Endothelial cell of umbilical vein (primary cell): ENCODE measurements at regions not wholly inside any gene's neighbourhood (a gene's known extent, or its start where the extent isn't known, plus 50 kb on each side); places are given as distances from the start of the nearest gene placed in this dataset.

ENCODE experiments used
- BruUV-seq: library from RNA; stranded (reverse); fragments of 400-500 nt; replicated peaks from 2 replicates; lab custom pipeline; 2021; lab: Mats Ljungman, UMichigan
- CTCF ChIA-PET: fragments of 300-600, 350-600 bp; sonication (Branson Sonifier 250); formaldehyde crosslinking; loops from one replicate; lab custom pipeline; 2021; ENCODE audit warnings: antibody characterized with exemption, inconsistent platforms; lab: Charles Lee
- POLR2A ChIA-PET: fragments of 300-600, 350-600 bp; sonication (Branson Sonifier 250); formaldehyde crosslinking; loops from one replicate; lab custom pipeline; 2021; ENCODE audit warnings: antibody characterized with exemption, inconsistent platforms; lab: Charles Lee
- DNase-seq: peaks from one replicate; pipeline ENCODE4 v3.0.0-alpha.2; 2011; ENCODE audit warnings: low read depth, low spot score
- FAIRE-seq: peaks from 2 replicates; lab custom pipeline; 2011; peaks lifted over from hg19 to GRCh38; lab: Jason Lieb, UNC
- H2AFZ ChIP-seq: 2 replicates; pipeline ENCODE4 v1.6.0; 2012; ENCODE audit warnings: low read depth, low read length, control low read depth, inconsistent platforms
- H3K27ac ChIP-seq: 2 replicates; pipeline ENCODE4 v1.5.1; 2011; ENCODE audit warnings: low read depth, mild to moderate bottlenecking, control low read depth, low read length, moderate library complexity; ENCODE audit not compliant: insufficient read depth
- H3K27me3 ChIP-seq, 2 experiments: 2 replicates each; pipeline versions ENCODE4 v1.6.0 to v1.6.1; 2011; ENCODE audit warnings: low read length in 2 of 2, mixed read lengths in 1 of 2; ENCODE audit not compliant: control insufficient read depth in 2 of 2, insufficient read depth in 2 of 2
- H3K36me3 ChIP-seq, 2 experiments: 2 replicates in 1 of 2; 3 replicates in 1 of 2; pipeline ENCODE4 v1.5.1; 2011; ENCODE audit warnings: low read length in 2 of 2, mild to moderate bottlenecking in 1 of 2, moderate library complexity in 1 of 2; ENCODE audit not compliant: control insufficient read depth in 2 of 2, insufficient read depth in 2 of 2; ENCODE audit errors: extremely low read depth in 1 of 2
- H3K4me1 ChIP-seq: 3 replicates; pipeline ENCODE4 v1.5.1; 2011; ENCODE audit warnings: mild to moderate bottlenecking, low read length; ENCODE audit not compliant: control insufficient read depth, insufficient read depth; ENCODE audit errors: extremely low read depth
- H3K4me2 ChIP-seq: 2 replicates; pipeline ENCODE4 v1.6.1; 2011; ENCODE audit warnings: low read length, control low read depth, mixed read lengths; ENCODE audit not compliant: insufficient read depth
- H3K4me3 ChIP-seq, 3 experiments: fragments of 200-600 bp in 1 of 3; sonication (generic), shearing (Covaris generic) in 1 of 3; replicated peaks in 1 of 3; 2 replicates each; pipeline ENCODE4 v1.5.1; 2011 to 2016; ENCODE audit warnings: control low read depth in 3 of 3, low read length in 3 of 3, mild to moderate bottlenecking in 2 of 3, inconsistent platforms in 1 of 3, low read depth in 1 of 3, moderate library complexity in 1 of 3; ENCODE audit not compliant: insufficient read depth in 1 of 3
- H3K79me2 ChIP-seq: 2 replicates; pipeline ENCODE4 v1.6.0; 2012; ENCODE audit warnings: low read length, inconsistent platforms; ENCODE audit not compliant: control insufficient read depth, insufficient read depth
- H3K9ac ChIP-seq: replicated peaks from 2 replicates; pipeline ENCODE3; 2011; ENCODE audit warnings: low read length, control low read depth; ENCODE audit not compliant: insufficient read depth; ENCODE audit errors: extremely low read depth
- H3K9me1 ChIP-seq: replicated peaks from 3 replicates; pipeline ENCODE4 v1.6.0; 2011; ENCODE audit warnings: mild to moderate bottlenecking, low read length; ENCODE audit not compliant: control insufficient read depth, insufficient read depth; ENCODE audit errors: extremely low read depth
- H3K9me3 ChIP-seq: replicated peaks from 2 replicates; pipeline ENCODE4 v1.5.1; 2012; ENCODE audit warnings: low read length, inconsistent platforms; ENCODE audit not compliant: control insufficient read depth, insufficient read depth
- H4K20me1 ChIP-seq: replicated peaks from 2 replicates; pipeline ENCODE3; 2011; ENCODE audit warnings: mild to moderate bottlenecking, low read length; ENCODE audit not compliant: control insufficient read depth, insufficient read depth; ENCODE audit errors: extremely low read depth
- EZH2 ChIP-seq: IDR thresholded peaks from 2 replicates; pipeline ENCODE4 v1.6.1; 2012; ENCODE audit warnings: borderline replicate concordance, low read depth, mild to moderate bottlenecking, moderate library complexity, low read length, inconsistent platforms; ENCODE audit not compliant: severe bottlenecking
- FOS ChIP-seq: IDR thresholded peaks from 2 replicates; pipeline ENCODE4 v1.6.1; 2011; ENCODE audit warnings: mild to moderate bottlenecking, low read length, moderate library complexity, borderline replicate concordance; ENCODE audit not compliant: insufficient read depth
- GATA2 ChIP-seq: IDR thresholded peaks from 2 replicates; pipeline ENCODE4 v1.7.0; 2011; ENCODE audit warnings: low read depth, mild to moderate bottlenecking, moderate library complexity, mixed read lengths, low read length; ENCODE audit not compliant: insufficient read length, insufficient read depth
- JUN ChIP-seq: IDR thresholded peaks from 2 replicates; pipeline ENCODE4 v1.6.1; 2011; ENCODE audit warnings: borderline replicate concordance, low read depth; ENCODE audit not compliant: insufficient read length, insufficient read depth
- MYC ChIP-seq: IDR thresholded peaks from one replicate; pipeline ENCODE4 v1.6.1; 2011; ENCODE audit warnings: mild to moderate bottlenecking, low read depth, low read length
- POLR2A ChIP-seq: IDR thresholded peaks from 2 replicates; pipeline ENCODE4 v1.6.1; 2012; ENCODE audit warnings: low read depth, mild to moderate bottlenecking, control low read depth, low read length
- POLR2AphosphoS5 ChIP-seq: IDR thresholded peaks from 2 replicates; pipeline ENCODE4 v1.6.1; 2012; ENCODE audit warnings: low read depth, mild to moderate bottlenecking, control low read depth, low read length, moderate library complexity; ENCODE audit not compliant: insufficient read depth
- dilution Hi-C: fragments of 300-500 bp; cut with MboI; formaldehyde crosslinking; loops from one replicate; pipeline ENCODE4 v1.15.0; 2019; ENCODE audit warnings: low sequenced_read_pairs; ENCODE audit not compliant: extremely low pct_ligation_motif_present
- intact Hi-C: fragments of 100-400 bp; cut with micrococcal nuclease; formaldehyde crosslinking; loops from one replicate; pipeline ENCODE4 v1.10.0; 2022
- TF ChIP-seq, protein P1 (sequence below): IDR thresholded peaks from 2 replicates; pipeline ENCODE4 v1.6.1; 2011; ENCODE audit not compliant: insufficient read depth, insufficient read length
- TF ChIP-seq, protein P2 (sequence below), 2 donors: IDR thresholded peaks; 1 replicate in 1 of 2; 2 replicates in 1 of 2; pipeline ENCODE4 v1.5.1; 2011; ENCODE audit warnings: low read length in 2 of 2, mild to moderate bottlenecking in 2 of 2, moderate library complexity in 2 of 2, control low read depth in 1 of 2, inconsistent platforms in 1 of 2, low read depth in 1 of 2; ENCODE audit not compliant: insufficient read depth in 1 of 2; ENCODE audit errors: extremely low read depth in 1 of 2

GRCh38 chr15:101561584-101561906 is 72.0 kb upstream of the PCSK6 start:
- H4K20me1 ChIP-seq, result no peaks in the 10 kb centered on the region
- H3K9me3 ChIP-seq, result no peaks in the 10 kb centered on the region
- no peak overlapping the region for H3K9ac ChIP-seq
- H3K27me3 ChIP-seq, result no peaks in the 10 kb centered on the region
- CTCF ChIA-PET, result no interaction called here
- BruUV-seq, result no TSS peak
- dilution Hi-C loops, result no loop called here
- DNase-seq (no peak), FAIRE-seq (no peak)
- intact Hi-C loops, result no loop called here
- H3K4me3 ChIP-seq, result no peak overlapping the region
- no peaks in the 10 kb centered on the region for H3K36me3 ChIP-seq
- H3K4me1 ChIP-seq, result no peaks in the 10 kb centered on the region
- H3K4me2 ChIP-seq, result no peak overlapping the region
- no peak overlapping the region for H2AFZ ChIP-seq
- H3K27ac ChIP-seq, result no peak overlapping the region
- TF ChIP-seq JUN, result no peak
- no peak for TF ChIP-seq GATA2
- TF ChIP-seq POLR2A, result no peak
- no peak for TF ChIP-seq EZH2
- TF ChIP-seq, protein P1, sequence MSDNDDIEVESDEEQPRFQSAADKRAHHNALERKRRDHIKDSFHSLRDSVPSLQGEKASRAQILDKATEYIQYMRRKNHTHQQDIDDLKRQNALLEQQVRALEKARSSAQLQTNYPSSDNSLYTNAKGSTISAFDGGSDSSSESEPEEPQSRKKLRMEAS, result no peak
- TF ChIP-seq, protein P2, sequence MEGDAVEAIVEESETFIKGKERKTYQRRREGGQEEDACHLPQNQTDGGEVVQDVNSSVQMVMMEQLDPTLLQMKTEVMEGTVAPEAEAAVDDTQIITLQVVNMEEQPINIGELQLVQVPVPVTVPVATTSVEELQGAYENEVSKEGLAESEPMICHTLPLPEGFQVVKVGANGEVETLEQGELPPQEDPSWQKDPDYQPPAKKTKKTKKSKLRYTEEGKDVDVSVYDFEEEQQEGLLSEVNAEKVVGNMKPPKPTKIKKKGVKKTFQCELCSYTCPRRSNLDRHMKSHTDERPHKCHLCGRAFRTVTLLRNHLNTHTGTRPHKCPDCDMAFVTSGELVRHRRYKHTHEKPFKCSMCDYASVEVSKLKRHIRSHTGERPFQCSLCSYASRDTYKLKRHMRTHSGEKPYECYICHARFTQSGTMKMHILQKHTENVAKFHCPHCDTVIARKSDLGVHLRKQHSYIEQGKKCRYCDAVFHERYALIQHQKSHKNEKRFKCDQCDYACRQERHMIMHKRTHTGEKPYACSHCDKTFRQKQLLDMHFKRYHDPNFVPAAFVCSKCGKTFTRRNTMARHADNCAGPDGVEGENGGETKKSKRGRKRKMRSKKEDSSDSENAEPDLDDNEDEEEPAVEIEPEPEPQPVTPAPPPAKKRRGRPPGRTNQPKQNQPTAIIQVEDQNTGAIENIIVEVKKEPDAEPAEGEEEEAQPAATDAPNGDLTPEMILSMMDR (IDR thresholded peaks at IDR 0.05; ENCODE audit: extremely low read depth in 1 of 2, insufficient read depth in 1 of 2, low read depth in 1 of 2, low read length in 2 of 2), result no peak
- no peak for TF ChIP-seq FOS
- no peak for TF ChIP-seq POLR2AphosphoS5
- no peak for TF ChIP-seq MYC
- no peaks in the 10 kb centered on the region for H3K79me2 ChIP-seq
- H3K9me1 ChIP-seq, result no peaks in the 10 kb centered on the region
- POLR2A ChIA-PET, result no interaction called here
